NCI-H510A (cell line): ENCODE measurements at regions not wholly inside any gene's neighbourhood (a gene's known extent, or its start where the extent isn't known, plus 50 kb on each side); places are given as distances from the start of the nearest gene placed in this dataset.

Source experiments
- DNase-seq: peaks from one replicate; lab custom pipeline; 2025; lab: John Stamatoyannopoulos, UW

GRCh38 chr14:38310420-38310995 lies 54.6 kb upstream of the CLEC14A start:
- no peak for DNase-seq

- DNase-seq = no peak
These were observed 53.8 kb upstream of the CLEC14A start for GRCh38 chr14:38309522-38310277.
